ENCODE measurements at regions not wholly inside any gene's neighbourhood (a gene's known extent, or its start where the extent isn't known, plus 50 kb on each side); places are given as distances from the start of the nearest gene placed in this dataset.

GRCh38 chr1:213484758-213485157, 433.7 kb downstream of the RPS6KC1 start:
- Mint-ChIP-seq H3K27me3 (ENCODE audit: insufficient read depth) (peaks cover 1% of the 10 kb centered on the region), H3K4me3 (no peak overlapping the region), H3K4me1 (ENCODE audit: low read depth) (no peaks in the 10 kb centered on the region), H3K9me3 (peaks cover 32% of the 10 kb centered on the region), H3K27ac (no peak overlapping the region), H3K36me3 (ENCODE audit: low read depth) (peaks cover 13% of the 10 kb centered on the region)
- TF ChIP-seq, protein P1, sequence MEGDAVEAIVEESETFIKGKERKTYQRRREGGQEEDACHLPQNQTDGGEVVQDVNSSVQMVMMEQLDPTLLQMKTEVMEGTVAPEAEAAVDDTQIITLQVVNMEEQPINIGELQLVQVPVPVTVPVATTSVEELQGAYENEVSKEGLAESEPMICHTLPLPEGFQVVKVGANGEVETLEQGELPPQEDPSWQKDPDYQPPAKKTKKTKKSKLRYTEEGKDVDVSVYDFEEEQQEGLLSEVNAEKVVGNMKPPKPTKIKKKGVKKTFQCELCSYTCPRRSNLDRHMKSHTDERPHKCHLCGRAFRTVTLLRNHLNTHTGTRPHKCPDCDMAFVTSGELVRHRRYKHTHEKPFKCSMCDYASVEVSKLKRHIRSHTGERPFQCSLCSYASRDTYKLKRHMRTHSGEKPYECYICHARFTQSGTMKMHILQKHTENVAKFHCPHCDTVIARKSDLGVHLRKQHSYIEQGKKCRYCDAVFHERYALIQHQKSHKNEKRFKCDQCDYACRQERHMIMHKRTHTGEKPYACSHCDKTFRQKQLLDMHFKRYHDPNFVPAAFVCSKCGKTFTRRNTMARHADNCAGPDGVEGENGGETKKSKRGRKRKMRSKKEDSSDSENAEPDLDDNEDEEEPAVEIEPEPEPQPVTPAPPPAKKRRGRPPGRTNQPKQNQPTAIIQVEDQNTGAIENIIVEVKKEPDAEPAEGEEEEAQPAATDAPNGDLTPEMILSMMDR (IDR thresholded peaks at IDR 0.05) = no peak
- DNase-seq = no peak

DNA sequence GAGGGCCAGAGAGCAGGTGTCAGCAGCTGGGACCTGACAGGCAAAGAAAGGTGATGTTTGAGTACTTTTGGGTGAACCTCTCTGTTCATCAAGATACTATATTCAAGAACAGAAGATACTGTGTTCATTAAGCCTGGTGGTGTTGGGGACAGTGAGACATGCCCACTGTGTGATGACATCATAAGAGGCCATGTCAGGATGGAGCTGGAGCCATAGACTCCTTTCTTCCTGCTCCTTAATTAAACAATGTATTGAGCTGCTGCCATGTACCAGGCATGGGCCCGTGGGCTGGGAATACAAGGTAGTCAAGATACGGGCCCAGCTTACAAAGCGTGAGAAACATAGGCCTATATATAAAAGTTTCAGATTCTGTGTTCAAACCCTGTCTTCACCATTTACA, 435.4 kb downstream of the RPS6KC1 start:
- Mint-ChIP-seq H3K9me3 (peaks cover 35% of the 10 kb centered on the region), H3K4me1 (ENCODE audit: low read depth) (no peaks in the 10 kb centered on the region), H3K4me3 (no peak overlapping the region), H3K27ac (no peak overlapping the region), H3K27me3 (ENCODE audit: insufficient read depth) (peaks cover 1% of the 10 kb centered on the region), H3K36me3 (ENCODE audit: low read depth) (peaks cover 13% of the 10 kb centered on the region)
- TF ChIP-seq, protein P1 (IDR thresholded peaks at IDR 0.05) = no peak
- no peak for DNase-seq

DNA sequence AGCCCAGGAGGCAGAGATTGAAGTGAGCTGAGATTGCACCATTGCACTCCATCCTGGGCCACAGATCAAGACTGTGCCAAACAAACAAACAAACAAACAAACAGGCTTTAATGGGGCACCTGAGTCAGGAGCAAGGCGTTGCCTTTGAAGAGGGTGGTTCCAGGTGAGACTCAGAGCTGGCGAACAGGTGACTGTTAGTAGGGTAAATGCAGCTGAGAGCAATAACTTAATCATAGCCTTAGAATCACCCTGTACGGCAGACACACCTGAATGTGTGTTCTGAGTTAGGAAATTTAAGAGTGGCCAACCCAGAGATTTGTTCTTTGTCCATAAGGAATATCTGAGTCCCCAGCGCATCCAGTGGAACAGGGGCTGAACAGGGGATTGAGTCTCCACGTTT, 440.4 kb downstream of the RPS6KC1 start:
- H3K9me3 Mint-ChIP-seq = peaks cover 14% of the 10 kb centered on the region
- TF ChIP-seq, protein P1 (IDR thresholded peaks at IDR 0.05) = no peak
- H3K27me3 Mint-ChIP-seq (ENCODE audit: insufficient read depth) = peaks cover 1% of the 10 kb centered on the region
- H3K4me3 Mint-ChIP-seq = no peak overlapping the region
- H3K36me3 Mint-ChIP-seq (ENCODE audit: low read depth) = peaks cover 8% of the 10 kb centered on the region; the same call in 1 of the 2 replicates
- H3K4me1 Mint-ChIP-seq (ENCODE audit: low read depth) = no peaks in the 10 kb centered on the region
- H3K27ac Mint-ChIP-seq = no peak overlapping the region
- no peak for DNase-seq

- Mint-ChIP-seq H3K27me3 (ENCODE audit: insufficient read depth) (peaks cover 1% of the 10 kb centered on the region; the same call in 1 of the 2 replicates), H3K4me1 (ENCODE audit: low read depth) (no peaks in the 10 kb centered on the region), H3K4me3 (no peak overlapping the region), H3K27ac (no peak overlapping the region), H3K36me3 (ENCODE audit: low read depth) (peaks cover 7% of the 10 kb centered on the region; the same call in 1 of the 2 replicates), H3K9me3 (peaks cover 11% of the 10 kb centered on the region)
- TF ChIP-seq, protein P1 (IDR thresholded peaks at IDR 0.05) = no peak
- DNase-seq = no peak
Measured at GRCh38 chr1:213492161-213493041, 441.4 kb downstream of the RPS6KC1 start.

DNA sequence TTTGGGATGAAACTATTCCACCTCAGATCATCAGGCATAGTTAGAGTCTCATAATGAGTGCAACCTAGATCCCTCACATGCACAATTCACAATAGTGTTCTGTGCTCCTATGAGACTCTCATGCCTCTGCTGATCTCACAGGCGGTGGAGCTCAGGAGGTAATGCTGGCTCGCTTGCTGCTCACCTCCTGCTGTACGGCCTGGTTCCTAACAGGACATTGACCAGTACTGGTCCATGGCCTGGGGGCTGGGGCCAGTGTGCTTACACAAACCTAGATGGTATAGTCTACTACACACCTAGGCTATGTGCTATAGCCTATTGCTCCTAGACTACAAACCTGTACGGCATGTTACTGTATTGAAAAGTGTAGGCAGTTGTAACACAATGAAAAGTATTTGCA, 448.4 kb downstream of the RPS6KC1 start:
- Mint-ChIP-seq H3K27ac (no peak overlapping the region), H3K9me3 (peaks cover 11% of the 10 kb centered on the region; the same call in 1 of the 2 replicates), H3K36me3 (ENCODE audit: low read depth) (no peaks in the 10 kb centered on the region), H3K4me3 (no peak overlapping the region), H3K4me1 (ENCODE audit: low read depth) (no peaks in the 10 kb centered on the region), H3K27me3 (ENCODE audit: insufficient read depth) (no peaks in the 10 kb centered on the region; the same call in 1 of the 2 replicates)
- no peak for DNase-seq
- TF ChIP-seq, protein P1 (IDR thresholded peaks at IDR 0.05) = no peak

Measured in HFFc6 (cell line).